ENCODE measurements at regions not wholly inside any gene's neighbourhood (a gene's known extent, or its start where the extent isn't known, plus 50 kb on each side); places are given as distances from the start of the nearest gene placed in this dataset.

DNA sequence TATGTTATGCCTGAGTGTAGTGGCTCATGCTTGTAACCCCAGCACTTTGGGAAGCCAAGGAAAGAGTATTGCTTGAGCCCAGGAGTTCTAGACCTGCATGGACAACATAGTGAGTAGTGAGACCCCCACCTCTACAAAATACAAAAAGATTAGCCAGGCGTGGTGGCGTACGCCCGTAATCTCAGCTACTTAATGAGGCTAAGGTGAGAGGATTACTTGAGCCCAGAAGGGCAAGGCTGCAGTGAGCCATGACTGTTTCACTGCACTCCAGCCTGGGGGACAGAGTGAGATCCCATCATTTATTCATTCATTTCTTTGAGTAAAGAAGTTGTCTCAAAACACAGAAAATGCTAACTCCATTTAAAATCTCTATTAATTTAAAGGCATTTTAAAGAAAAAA lies 1061.6 kb downstream of the JRKL start:
- TF ChIP-seq, protein P1, sequence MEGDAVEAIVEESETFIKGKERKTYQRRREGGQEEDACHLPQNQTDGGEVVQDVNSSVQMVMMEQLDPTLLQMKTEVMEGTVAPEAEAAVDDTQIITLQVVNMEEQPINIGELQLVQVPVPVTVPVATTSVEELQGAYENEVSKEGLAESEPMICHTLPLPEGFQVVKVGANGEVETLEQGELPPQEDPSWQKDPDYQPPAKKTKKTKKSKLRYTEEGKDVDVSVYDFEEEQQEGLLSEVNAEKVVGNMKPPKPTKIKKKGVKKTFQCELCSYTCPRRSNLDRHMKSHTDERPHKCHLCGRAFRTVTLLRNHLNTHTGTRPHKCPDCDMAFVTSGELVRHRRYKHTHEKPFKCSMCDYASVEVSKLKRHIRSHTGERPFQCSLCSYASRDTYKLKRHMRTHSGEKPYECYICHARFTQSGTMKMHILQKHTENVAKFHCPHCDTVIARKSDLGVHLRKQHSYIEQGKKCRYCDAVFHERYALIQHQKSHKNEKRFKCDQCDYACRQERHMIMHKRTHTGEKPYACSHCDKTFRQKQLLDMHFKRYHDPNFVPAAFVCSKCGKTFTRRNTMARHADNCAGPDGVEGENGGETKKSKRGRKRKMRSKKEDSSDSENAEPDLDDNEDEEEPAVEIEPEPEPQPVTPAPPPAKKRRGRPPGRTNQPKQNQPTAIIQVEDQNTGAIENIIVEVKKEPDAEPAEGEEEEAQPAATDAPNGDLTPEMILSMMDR (IDR thresholded peaks at IDR 0.05) = no peak
- no peak for TF ChIP-seq EP300 (IDR thresholded peaks at IDR 0.05)

Data from sigmoid colon (tissue), 4 donors.